GM21367 (cell line): ENCODE measurements at regions not wholly inside any gene's neighbourhood (a gene's known extent, or its start where the extent isn't known, plus 50 kb on each side); places are given as distances from the start of the nearest gene placed in this dataset.

Experiments
- ATAC-seq: cut with Tn5 transposase; IDR thresholded peaks from one replicate; pipeline ENCODE4 v1.9.1; 2021; ENCODE audit not compliant: unreplicated experiment

GRCh38 chr1:185515696-185516095, 198.7 kb upstream of the IVNS1ABP start:
- ATAC-seq, result no peak

- ATAC-seq, result no peak
Observed at GRCh38 chr1:185514311-185514710, 197.3 kb upstream of the IVNS1ABP start.

GRCh38 chr1:185512442-185512841, 195.4 kb upstream of the IVNS1ABP start:
- no peak for ATAC-seq

GRCh38 chr1:185501099-185501498, 184.1 kb upstream of the IVNS1ABP start:
- no peak for ATAC-seq

- no peak for ATAC-seq
Observed at GRCh38 chr1:185500001-185500626, 183.1 kb upstream of the IVNS1ABP start.

- no peak for ATAC-seq
Observed at GRCh38 chr1:185498207-185498606, 181.2 kb upstream of the IVNS1ABP start.

GRCh38 chr1:185497177-185497576, 180.1 kb upstream of the IVNS1ABP start:
- ATAC-seq, result no peak

- no peak for ATAC-seq
Observed at GRCh38 chr1:185495898-185496297, 178.9 kb upstream of the IVNS1ABP start.

- no peak for ATAC-seq
Observed at GRCh38 chr1:185495007-185495406, 178.0 kb upstream of the IVNS1ABP start.

- ATAC-seq, result no peak
Observed at GRCh38 chr1:185492089-185492825, 175.2 kb upstream of the IVNS1ABP start.

GRCh38 chr1:185491604-185492003, 174.6 kb upstream of the IVNS1ABP start:
- no peak for ATAC-seq

- no peak for ATAC-seq
Observed at GRCh38 chr1:185490924-185491323, 173.9 kb upstream of the IVNS1ABP start.

GRCh38 chr1:185489406-185489805, 172.4 kb upstream of the IVNS1ABP start:
- no peak for ATAC-seq

GRCh38 chr1:185488808-185489207, 171.8 kb upstream of the IVNS1ABP start:
- no peak for ATAC-seq

GRCh38 chr1:185487936-185488335, 170.9 kb upstream of the IVNS1ABP start:
- ATAC-seq, result no peak

- no peak for ATAC-seq
Observed at GRCh38 chr1:185487026-185487425, 170.0 kb upstream of the IVNS1ABP start.

- no peak for ATAC-seq
Observed at GRCh38 chr1:185486346-185486745, 169.3 kb upstream of the IVNS1ABP start.

- ATAC-seq, result no peak
Observed at GRCh38 chr1:185483664-185484450, 166.8 kb upstream of the IVNS1ABP start.

GRCh38 chr1:185483217-185483616, 166.2 kb upstream of the IVNS1ABP start:
- ATAC-seq, result no peak

GRCh38 chr1:185480545-185480944, 163.5 kb upstream of the IVNS1ABP start:
- no peak for ATAC-seq

- ATAC-seq, result no peak
Observed at GRCh38 chr1:185479796-185480195, 162.8 kb upstream of the IVNS1ABP start.

- no peak for ATAC-seq
Observed at GRCh38 chr1:185478877-185479276, 161.8 kb upstream of the IVNS1ABP start.
